ENCODE measurements at regions not wholly inside any gene's neighbourhood (a gene's known extent, or its start where the extent isn't known, plus 50 kb on each side); places are given as distances from the start of the nearest gene placed in this dataset.

DNA sequence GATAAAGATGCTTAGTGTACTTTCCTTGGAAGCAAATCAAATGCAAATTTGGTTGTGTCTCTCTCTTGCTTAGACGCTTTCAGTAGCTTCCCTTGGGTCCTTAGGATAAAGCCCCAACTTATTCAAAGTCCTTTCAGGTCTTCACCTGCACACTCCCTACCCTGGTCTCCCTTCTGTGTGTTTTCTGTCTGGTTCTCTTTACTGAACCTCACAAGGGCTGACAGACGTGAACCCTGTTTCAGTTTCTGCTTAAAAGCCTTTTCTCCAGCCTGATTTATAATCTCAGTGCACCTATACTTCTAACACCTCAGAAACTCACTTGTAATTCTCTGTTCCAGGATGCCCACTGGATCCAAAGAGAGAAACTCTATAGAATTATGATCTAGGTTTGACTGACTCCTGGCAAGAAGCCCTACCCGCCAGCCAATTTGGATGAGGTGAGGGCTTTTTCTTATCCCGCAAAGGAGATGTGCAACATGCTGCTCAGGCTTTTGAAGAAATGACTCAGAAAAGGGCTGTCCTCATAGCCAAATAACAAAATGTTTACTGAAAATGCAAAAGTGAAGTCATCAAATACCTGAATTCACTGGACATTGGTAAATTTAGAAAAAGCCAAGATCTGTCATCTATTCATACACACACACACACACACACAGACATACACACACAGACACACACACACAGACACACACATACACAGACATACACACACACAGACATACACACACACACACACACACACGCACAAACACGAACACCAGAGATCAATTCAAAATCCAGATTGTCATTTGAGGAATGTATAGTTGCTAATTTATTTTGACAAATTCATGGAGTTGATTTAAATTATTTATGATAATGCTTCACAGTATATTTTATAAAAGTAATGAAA, 102.4 kb upstream of the EOMES start:
- H3K9me3 ChIP-seq: no peaks in the 10 kb centered on the region
- intact Hi-C loops (cut with DNase I): no loop called here
- H3K27ac ChIP-seq: no peak overlapping the region
- no peak for DNase-seq (ENCODE audit: low spot score in 2 of 2)
- no peaks in the 10 kb centered on the region for H3K27me3 ChIP-seq
- no peak overlapping the region for H3K4me3 ChIP-seq
- TF ChIP-seq, protein P1, sequence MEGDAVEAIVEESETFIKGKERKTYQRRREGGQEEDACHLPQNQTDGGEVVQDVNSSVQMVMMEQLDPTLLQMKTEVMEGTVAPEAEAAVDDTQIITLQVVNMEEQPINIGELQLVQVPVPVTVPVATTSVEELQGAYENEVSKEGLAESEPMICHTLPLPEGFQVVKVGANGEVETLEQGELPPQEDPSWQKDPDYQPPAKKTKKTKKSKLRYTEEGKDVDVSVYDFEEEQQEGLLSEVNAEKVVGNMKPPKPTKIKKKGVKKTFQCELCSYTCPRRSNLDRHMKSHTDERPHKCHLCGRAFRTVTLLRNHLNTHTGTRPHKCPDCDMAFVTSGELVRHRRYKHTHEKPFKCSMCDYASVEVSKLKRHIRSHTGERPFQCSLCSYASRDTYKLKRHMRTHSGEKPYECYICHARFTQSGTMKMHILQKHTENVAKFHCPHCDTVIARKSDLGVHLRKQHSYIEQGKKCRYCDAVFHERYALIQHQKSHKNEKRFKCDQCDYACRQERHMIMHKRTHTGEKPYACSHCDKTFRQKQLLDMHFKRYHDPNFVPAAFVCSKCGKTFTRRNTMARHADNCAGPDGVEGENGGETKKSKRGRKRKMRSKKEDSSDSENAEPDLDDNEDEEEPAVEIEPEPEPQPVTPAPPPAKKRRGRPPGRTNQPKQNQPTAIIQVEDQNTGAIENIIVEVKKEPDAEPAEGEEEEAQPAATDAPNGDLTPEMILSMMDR (IDR thresholded peaks at IDR 0.05): no peak
- H3K4me1 ChIP-seq: no peaks in the 10 kb centered on the region
- H3K36me3 ChIP-seq: no peaks in the 10 kb centered on the region

DNA sequence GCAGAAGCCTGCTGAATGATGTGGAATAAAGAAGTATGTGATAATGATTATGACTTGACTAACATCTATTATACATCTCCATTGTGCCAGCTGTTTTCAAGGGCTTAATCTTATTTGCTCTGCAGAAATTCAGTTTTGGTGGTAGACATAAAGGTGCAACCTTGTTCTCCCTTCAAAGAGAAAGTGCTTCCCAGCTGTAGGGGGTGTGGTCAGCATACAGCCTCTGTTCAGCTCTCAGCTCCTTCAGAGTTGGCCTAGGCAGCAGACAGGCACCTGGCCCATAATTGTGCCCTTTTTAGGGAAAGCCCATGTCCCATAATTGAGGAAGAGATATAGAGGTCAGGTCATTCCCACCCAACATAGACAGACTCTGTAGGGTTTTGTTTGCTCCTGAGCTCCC, 104.3 kb upstream of the EOMES start:
- TF ChIP-seq, protein P1 (IDR thresholded peaks at IDR 0.05): no peak
- Histone ChIP-seq H3K27me3 (no peaks in the 10 kb centered on the region), H3K27ac (no peak overlapping the region), H3K36me3 (no peaks in the 10 kb centered on the region), H3K9me3 (no peaks in the 10 kb centered on the region), H3K4me1 (no peaks in the 10 kb centered on the region), H3K4me3 (no peak overlapping the region)
- intact Hi-C loops (cut with DNase I): no loop called here
- no peak for DNase-seq (ENCODE audit: low spot score in 2 of 2)

DNA sequence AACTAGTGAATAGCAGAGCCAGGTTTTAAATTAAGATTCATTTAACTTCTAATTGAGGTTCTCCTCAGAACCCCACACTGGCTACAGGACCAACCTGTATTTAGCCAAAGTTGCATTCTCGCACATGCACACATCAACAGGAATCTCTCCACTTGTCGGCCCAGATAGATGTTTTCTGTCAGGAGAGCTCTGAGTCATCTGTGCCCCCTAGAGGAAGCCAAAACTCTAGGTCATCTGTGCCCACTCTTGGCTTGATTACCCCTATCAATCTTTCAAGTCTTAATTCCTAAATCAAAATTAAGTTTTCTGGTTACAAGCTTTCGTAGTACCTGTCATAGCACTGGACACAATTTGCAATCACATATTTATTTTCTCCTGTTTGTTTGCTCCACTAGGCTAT, 104.9 kb upstream of the EOMES start:
- no peaks in the 10 kb centered on the region for H3K9me3 ChIP-seq
- no peak for DNase-seq (ENCODE audit: low spot score in 2 of 2)
- no peak overlapping the region for H3K27ac ChIP-seq
- H3K4me3 ChIP-seq: no peak overlapping the region
- H3K4me1 ChIP-seq: no peaks in the 10 kb centered on the region
- TF ChIP-seq, protein P1 (IDR thresholded peaks at IDR 0.05): no peak
- intact Hi-C loops (cut with DNase I): no loop called here
- H3K36me3 ChIP-seq: no peaks in the 10 kb centered on the region
- no peaks in the 10 kb centered on the region for H3K27me3 ChIP-seq

DNA sequence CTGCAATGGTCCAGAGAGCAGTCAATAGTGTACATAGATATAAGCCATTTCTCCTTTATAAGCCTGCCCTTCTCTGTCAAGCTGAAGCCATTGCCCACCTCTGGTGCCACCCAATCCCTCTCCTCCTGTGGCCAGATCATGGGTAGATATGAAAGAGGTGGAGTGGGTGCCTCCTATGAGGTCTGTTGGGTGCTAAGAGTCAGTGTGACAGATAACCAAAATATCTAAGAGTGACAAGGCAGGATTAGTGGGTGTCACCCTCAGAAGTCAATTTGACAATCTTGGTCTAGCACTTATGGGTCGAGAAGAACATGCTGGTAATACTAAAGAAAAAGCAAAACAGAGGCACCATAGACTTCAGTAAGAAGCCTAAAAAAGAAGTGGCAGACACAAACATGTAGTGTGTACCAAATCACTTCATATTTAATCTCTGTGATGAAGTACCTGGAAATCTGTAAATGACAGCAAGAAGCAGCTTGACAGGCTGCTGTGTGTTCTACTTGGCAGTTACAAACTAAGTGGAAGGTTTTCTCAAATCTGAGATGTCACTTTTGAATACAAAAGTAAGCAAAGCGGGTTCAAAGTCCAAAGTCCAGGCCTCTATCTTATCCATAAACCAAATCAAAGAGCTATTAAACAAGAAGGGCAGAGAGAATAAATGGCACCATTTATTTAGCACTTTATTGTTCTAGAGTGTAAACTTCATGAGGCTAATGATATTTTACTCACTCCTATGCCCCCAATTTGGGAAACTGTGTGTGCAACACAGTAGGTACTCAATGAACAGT, 118.9 kb upstream of the EOMES start:
- intact Hi-C loops (cut with DNase I): no loop called here
- Histone ChIP-seq H3K27ac (no peak overlapping the region), H3K4me3 (no peak overlapping the region), H3K9me3 (no peaks in the 10 kb centered on the region), H3K4me1 (no peaks in the 10 kb centered on the region), H3K27me3 (no peaks in the 10 kb centered on the region), H3K36me3 (no peaks in the 10 kb centered on the region)
- TF ChIP-seq, protein P1 (IDR thresholded peaks at IDR 0.05): no peak
- DNase-seq (ENCODE audit: low spot score in 2 of 2): no peak

DNA sequence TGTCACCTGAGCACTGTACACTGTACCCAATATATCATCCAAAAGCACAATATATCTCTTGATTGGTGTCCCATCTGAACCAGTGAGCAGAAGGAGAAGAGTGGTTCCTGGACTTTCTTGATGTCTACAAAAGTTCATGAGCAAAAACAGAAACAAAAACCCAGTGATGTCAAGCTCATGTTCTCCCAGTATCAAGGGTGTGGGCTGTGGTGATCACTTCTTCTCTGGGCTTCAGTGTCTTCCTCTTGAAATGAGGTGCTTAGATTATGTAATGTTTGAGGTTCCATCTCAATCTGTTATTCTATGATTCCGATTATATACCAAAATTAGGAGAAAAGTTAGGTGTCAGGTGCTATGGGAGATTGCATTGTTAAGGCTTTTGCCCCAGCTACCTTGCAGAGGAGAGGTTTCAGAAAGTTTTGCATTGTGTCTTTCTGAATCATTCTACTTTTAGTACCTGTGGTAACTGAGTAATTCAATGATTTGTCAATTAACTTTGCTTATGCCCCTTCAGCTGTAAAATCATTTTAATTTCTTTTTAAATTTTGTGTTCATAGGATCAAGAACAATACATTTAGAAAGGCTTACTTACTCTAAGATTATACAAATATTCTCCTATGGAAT, 122.0 kb upstream of the EOMES start:
- no peak overlapping the region for H3K27ac ChIP-seq
- TF ChIP-seq, protein P1 (IDR thresholded peaks at IDR 0.05): no peak
- no peaks in the 10 kb centered on the region for H3K36me3 ChIP-seq
- DNase-seq (ENCODE audit: low spot score in 2 of 2): no peak
- H3K9me3 ChIP-seq: no peaks in the 10 kb centered on the region
- H3K4me3 ChIP-seq: no peak overlapping the region
- intact Hi-C loops (cut with DNase I): no loop called here
- H3K4me1 ChIP-seq: no peaks in the 10 kb centered on the region
- H3K27me3 ChIP-seq: no peaks in the 10 kb centered on the region
